HS-5 (cell line): ENCODE measurements at regions not wholly inside any gene's neighbourhood (a gene's known extent, or its start where the extent isn't known, plus 50 kb on each side); places are given as distances from the start of the nearest gene placed in this dataset.
"Not testable (repeated sequence)": the region's sequence is repeated elsewhere in the genome, so short reads cannot be mapped to it uniquely, and the experiment has no call there.

Source experiments
- DNase-seq: peaks from one replicate; pipeline ENCODE4 v3.0.0-alpha.2; 2012; ENCODE audit warnings: low read depth

GRCh38 chr5:110250755-110251154 is 475.7 kb downstream of the TMEM232 start:
- DNase-seq = no peak

GRCh38 chr5:110251366-110251765 is 475.1 kb downstream of the TMEM232 start:
- DNase-seq = no peak

DNA sequence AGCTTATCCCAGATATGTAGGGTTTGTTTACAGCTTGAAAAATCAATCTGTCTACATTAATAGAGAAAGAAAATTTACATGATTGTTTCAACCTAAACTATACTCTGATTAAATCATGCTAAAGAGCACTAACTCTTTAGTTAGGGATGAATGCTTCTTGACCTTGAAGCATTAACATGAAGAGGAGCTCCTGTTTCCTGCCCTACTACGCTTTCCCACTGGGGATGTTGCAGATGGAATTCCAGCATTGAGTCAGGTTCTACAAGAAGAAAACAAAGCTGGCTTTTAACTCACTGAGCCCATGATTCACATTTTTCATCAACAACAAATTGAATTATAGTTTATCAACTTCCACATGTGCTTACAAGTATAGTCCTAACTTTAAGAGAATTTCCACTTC is 471.3 kb downstream of the TMEM232 start:
- no peak for DNase-seq

- no peak for DNase-seq
These were observed 470.2 kb downstream of the TMEM232 start for GRCh38 chr5:110256298-110256697.

DNA sequence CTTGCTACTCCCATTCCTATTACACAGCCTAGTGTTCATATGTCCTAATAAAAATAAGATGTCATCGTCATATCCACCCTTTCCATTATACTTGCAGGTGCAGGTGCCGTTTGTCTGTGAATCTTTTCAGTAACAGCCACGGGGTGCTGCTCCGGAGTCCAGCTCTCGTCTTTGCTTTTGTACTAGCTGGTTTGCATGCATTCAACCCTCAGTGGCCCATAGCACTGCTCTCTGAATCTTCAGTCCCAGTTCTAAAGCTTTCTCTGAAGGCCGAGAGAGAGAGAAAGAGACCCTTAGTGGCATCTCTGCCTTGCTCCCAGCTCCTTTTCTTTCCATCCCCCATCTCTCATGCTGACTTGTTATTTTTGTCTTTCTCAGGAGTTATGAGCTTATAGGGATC is 468.5 kb downstream of the TMEM232 start:
- no peak for DNase-seq

DNA sequence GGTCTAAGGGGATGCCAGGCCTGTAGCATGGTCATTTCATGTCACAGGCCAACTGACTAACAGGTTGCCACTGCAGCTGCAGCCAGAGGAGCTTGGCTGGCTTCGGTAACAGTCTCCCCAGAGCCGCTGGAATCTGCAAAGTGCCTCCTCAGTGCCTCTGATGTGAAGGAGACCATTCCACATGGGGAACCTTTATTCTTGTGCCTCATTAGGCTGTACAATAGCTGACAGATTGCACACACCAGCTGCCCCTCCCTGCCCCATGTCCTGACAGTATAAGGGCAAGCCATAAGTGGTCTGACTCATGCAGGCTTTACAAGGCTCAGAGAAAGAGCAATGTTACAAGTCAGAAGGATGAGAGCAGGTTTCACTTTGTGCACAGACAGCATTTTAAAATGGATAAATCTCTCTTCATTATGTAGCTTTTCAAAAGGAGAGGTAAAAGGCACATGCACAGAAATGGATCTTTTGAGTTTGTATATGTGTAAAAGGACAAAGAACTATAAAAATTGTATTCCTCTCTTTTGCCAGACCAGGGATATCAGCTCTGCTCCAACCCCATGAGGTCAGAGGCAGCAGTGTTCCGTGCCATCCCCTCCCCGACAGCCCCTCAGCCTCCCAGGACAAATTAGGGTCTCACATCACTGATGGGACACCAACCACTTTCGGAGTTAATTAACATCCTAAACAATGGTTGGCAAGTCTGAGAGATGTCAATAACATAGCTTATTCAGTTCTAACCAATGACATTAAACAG is 467.8 kb downstream of the TMEM232 start:
- DNase-seq = peak; percentile 48

GRCh38 chr5:110262749-110263148 is 463.7 kb downstream of the TMEM232 start:
- DNase-seq = no peak

DNA sequence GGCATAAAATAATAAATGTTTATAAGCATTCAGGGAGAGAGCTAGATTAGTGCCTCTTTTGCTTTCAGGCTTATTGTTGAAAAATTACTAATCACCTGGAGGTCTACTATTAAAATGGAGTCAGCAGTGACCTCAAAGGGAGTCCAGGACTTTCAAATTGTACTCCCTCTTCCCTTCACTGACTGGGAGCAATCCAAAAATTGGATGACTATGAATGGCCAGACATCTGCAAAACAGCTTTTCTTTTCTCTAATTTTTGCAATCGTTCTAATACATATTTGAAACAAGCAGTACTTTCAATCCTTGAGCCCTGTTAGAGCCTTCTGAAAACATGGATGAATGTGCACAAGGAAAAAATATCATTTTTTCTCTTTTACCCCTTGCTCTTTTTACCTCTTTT is 461.8 kb downstream of the TMEM232 start:
- DNase-seq = no peak

DNA sequence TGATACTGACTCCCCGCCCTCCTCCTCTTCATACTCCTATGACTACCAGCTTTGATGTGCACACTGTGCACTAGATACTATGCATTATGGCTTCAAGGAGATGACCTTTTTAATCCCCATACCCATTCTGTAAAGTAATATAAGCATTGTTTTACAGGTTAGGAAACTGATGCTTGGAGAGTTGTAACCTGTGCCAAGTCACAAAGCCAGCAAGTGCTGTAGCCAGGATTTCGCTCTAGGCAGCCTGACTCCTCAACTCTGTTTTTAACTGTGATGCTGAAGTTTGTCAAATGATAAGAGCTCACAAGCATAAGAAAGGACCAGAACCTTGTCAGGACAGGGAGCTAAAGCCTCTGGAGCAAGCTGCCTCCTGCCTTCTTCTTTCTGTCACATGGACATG is 461.3 kb downstream of the TMEM232 start:
- DNase-seq = no peak

- DNase-seq = no peak
These were observed 458.8 kb downstream of the TMEM232 start for GRCh38 chr5:110267714-110268113.

DNA sequence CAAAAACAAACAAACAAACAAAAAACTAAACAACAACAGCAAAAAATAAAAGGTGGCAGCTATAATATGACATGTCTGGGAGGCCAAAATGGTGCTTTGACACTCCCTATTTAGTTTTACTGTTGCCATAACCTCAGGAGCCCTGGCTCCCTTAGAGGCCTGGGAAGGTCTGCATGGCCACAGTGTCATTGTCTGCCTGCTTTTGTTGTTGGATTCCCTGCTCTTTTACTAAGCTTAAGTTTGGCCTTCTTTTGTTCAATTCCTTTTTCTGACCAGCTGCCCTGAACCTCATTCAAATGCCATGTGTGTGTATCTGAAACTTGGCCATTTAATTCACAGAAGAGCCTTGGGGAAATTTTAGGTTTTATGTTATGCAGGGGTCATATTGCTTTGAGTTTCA is 458.2 kb downstream of the TMEM232 start:
- DNase-seq = no peak

DNA sequence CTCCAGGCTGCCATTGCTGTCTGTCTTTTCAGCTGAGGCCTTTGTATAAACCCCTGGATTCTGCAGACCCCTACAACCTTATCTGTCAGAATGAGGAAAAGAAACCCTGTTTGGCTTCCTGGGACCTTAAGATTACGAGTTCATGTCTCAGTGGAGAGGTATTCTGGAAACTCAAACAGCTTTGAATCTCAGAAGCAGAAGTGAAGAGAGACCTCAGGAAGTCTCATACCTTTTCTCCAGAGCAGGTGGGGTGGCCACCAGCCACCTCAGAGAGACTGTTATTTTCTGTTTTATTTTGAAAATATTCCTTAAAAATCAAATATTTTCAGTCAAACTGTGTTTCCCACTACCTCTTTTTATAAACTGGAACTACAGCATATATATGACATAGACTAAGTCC is 457.5 kb downstream of the TMEM232 start:
- DNase-seq = no peak

GRCh38 chr5:110269478-110270142 is 456.9 kb downstream of the TMEM232 start:
- no peak for DNase-seq

- DNase-seq = no peak
These were observed 450.6 kb downstream of the TMEM232 start for GRCh38 chr5:110275878-110276277.

DNA sequence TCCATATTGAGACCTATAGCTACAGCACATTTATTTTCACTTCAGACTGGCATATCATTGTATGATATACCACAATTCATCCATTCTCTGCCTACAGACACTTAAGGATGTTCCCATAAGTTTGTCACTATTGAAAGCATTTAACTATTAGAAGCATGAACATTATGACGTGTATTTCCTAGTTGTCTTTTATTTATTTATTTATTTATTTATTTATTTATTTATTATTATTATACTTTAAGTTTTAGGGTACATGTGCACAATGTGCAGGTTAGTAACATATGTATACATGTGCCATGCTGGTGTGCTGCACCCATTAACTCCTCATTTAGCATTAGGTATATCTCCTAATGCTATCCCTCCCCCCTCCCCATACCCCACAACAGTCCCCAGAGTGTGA is 448.0 kb downstream of the TMEM232 start:
- DNase-seq = not testable (repeated sequence)

- DNase-seq = not testable (repeated sequence)
These were observed 442.4 kb downstream of the TMEM232 start for GRCh38 chr5:110284121-110284520.

- DNase-seq = peak; percentile 90
These were observed 437.5 kb downstream of the TMEM232 start for GRCh38 chr5:110288766-110289511.

DNA sequence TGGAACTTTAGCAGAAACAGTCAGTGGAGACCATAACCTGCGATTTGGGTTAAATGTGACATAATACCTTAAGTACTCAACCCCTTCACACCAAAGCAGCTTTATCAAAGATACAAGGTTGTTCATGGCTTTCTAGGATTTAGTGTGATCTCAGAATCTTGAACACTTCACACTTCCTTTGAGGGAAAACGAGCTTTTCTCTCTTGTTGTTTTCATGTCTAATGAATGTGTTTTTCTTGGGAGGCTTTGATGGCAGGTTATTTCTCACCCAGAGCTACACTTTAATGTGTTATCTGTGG is 437.0 kb downstream of the TMEM232 start:
- DNase-seq = no peak

- DNase-seq = no peak
These were observed 435.9 kb downstream of the TMEM232 start for GRCh38 chr5:110290542-110290941.

GRCh38 chr5:110294281-110294680 is 432.2 kb downstream of the TMEM232 start:
- no peak for DNase-seq

DNA sequence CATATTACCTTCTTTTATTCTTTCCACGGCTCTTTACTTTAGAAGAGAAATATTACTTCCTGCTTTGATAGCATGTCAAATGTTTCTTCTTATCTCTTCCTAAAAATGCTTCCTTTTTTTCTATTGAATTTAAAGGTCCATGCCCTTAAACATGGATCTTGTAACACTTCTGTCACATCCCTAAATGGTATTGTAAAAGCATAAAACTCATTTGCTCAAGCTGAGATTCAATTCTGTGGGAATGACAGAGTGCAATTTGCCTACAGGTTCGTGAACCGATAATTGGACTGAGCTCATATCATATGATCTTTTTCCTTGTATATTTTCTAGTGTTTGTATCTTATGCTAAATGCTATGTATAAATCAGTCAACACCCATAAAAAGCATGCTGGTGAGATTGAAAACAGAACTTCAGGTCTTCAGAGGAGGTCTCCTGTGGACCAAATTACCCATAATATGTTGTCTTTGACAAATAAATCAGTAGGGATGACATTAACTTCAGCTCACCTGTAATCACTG is 429.3 kb downstream of the TMEM232 start:
- DNase-seq = no peak

- DNase-seq = no peak
These were observed 422.3 kb downstream of the TMEM232 start for GRCh38 chr5:110304176-110304575.

DNA sequence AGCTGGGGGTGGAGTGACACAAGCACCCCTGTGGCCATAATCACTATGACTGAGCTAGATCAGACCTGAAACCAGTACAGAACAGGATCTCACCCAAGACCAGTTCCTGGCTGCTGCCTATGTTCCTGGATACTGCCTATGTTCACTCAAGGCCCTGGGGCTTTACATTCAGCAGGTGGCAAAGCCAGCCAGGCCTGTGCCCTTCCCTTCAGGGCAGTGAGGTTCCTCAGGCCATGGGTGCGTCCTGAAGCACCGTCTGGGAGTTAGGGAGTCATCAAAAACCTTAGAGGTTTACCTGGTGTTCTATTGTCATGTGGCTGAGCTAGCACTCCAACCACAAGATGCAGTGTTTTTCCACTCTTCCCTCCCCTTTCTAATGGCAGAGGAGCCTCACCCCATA is 419.8 kb downstream of the TMEM232 start:
- no peak for DNase-seq
